ENCODE measurements at regions not wholly inside any gene's neighbourhood (a gene's known extent, or its start where the extent isn't known, plus 50 kb on each side); places are given as distances from the start of the nearest gene placed in this dataset.

- H3K9me3 ChIP-seq: no peaks in the 10 kb centered on the region
- no peaks in the 10 kb centered on the region for H3K4me1 ChIP-seq
- H3K4me3 ChIP-seq: no peak overlapping the region
- H3K36me3 ChIP-seq: no peaks in the 10 kb centered on the region
- ATAC-seq: no peak
- intact Hi-C loops (cut with DNase I): no loop called here
- FAIRE-seq: no peak
- no peak overlapping the region for H3K27ac ChIP-seq
- no peak for TF ChIP-seq CTCF (IDR thresholded peaks at IDR 0.05)
- no peaks in the 10 kb centered on the region for H3K27me3 ChIP-seq
- no peak for DNase-seq
- WGBS, 2 donors: 48 to 58% methylated on average over 12 to 13 of the region's 13 CpGs
Observed at GRCh38 chr20:24871480-24872213, 77.4 kb upstream of the CST7 start.

GRCh38 chr20:24872291-24873024 is 76.6 kb upstream of the CST7 start:
- TF ChIP-seq CTCF (IDR thresholded peaks at IDR 0.05): no peak
- no peaks in the 10 kb centered on the region for H3K27me3 ChIP-seq
- 38 to 40% methylated on average over 12 of the region's 12 CpGs for WGBS, 2 donors
- H3K9me3 ChIP-seq: no peaks in the 10 kb centered on the region
- H3K36me3 ChIP-seq: no peaks in the 10 kb centered on the region
- H3K4me3 ChIP-seq: no peak overlapping the region
- H3K4me1 ChIP-seq: no peaks in the 10 kb centered on the region
- no peak for DNase-seq
- no peak for ATAC-seq
- intact Hi-C loops (cut with DNase I): no loop called here
- FAIRE-seq: no peak
- H3K27ac ChIP-seq: no peak overlapping the region

GRCh38 chr20:24873025-24873620 is 75.9 kb upstream of the CST7 start:
- Histone ChIP-seq H3K27ac (no peak overlapping the region), H3K4me1 (no peaks in the 10 kb centered on the region), H3K27me3 (no peaks in the 10 kb centered on the region), H3K36me3 (no peaks in the 10 kb centered on the region), H3K4me3 (no peak overlapping the region), H3K9me3 (no peaks in the 10 kb centered on the region)
- ATAC-seq (no peak), DNase-seq (no peak), FAIRE-seq (no peak)
- 58 to 77% methylated on average over 26 of the region's 26 CpGs for WGBS, 2 donors
- intact Hi-C loops (cut with DNase I): no loop called here
- TF ChIP-seq CTCF (IDR thresholded peaks at IDR 0.05): no peak

- no peaks in the 10 kb centered on the region for H3K4me1 ChIP-seq
- no peaks in the 10 kb centered on the region for H3K27me3 ChIP-seq
- DNase-seq: no peak
- WGBS, 2 donors: 62 to 64% methylated on average over 7 of the region's 7 CpGs
- H3K4me3 ChIP-seq: no peak overlapping the region
- intact Hi-C loops (cut with DNase I): no loop called here
- H3K27ac ChIP-seq: no peak overlapping the region
- ATAC-seq: no peak
- H3K9me3 ChIP-seq: no peaks in the 10 kb centered on the region
- no peak for FAIRE-seq
- no peak for TF ChIP-seq CTCF (IDR thresholded peaks at IDR 0.05)
- no peaks in the 10 kb centered on the region for H3K36me3 ChIP-seq
Observed at GRCh38 chr20:24875078-24875477, 74.0 kb upstream of the CST7 start.
